CD4-positive, alpha-beta T cell (primary cell): ENCODE measurements at regions not wholly inside any gene's neighbourhood (a gene's known extent, or its start where the extent isn't known, plus 50 kb on each side); places are given as distances from the start of the nearest gene placed in this dataset.

Source experiments
- ATAC-seq: fragments of 200-7000 bp; cut with Tn5 transposase; one replicate; pipeline ENCODE4 v1.10.0; 2022; ENCODE audit warnings: mild to moderate bottlenecking; ENCODE audit not compliant: poor library complexity
- CTCF ChIA-PET: fragments of 350-600 bp; sonication (Branson Sonifier 250); formaldehyde crosslinking; loops from one replicate; lab custom pipeline; 2021; ENCODE audit warnings: antibody characterized with exemption, inconsistent platforms; lab: Charles Lee
- POLR2A ChIA-PET: fragments of 350-600 bp; sonication (Branson Sonifier 250); formaldehyde crosslinking; loops from one replicate; lab custom pipeline; 2021; ENCODE audit warnings: antibody characterized with exemption, inconsistent platforms; lab: Charles Lee
- DNase-seq, 14 experiments: peaks; one replicate each; pipeline ENCODE4 v3.0.0-alpha.2; 2013 to 2020; ENCODE audit warnings: mixed read lengths in 2 of 14
- H3K27ac ChIP-seq, 2 donors: one replicate each; pipeline versions ENCODE4 v1.5.1 to v1.7.0; 2013; ENCODE audit warnings: low read length in 2 of 2, low read depth in 1 of 2, mild to moderate bottlenecking in 1 of 2
- H3K27me3 ChIP-seq, 2 experiments: 1 replicate in 1 of 2; 2 replicates in 1 of 2; pipeline versions ENCODE4 v1.6.1 to v1.7.0; 2013; ENCODE audit warnings: low read length in 2 of 2, control low read depth in 1 of 2, mild to moderate bottlenecking in 1 of 2, moderate library complexity in 1 of 2; ENCODE audit not compliant: insufficient read depth in 2 of 2, control insufficient read depth in 1 of 2
- H3K36me3 ChIP-seq: one replicate; pipeline ENCODE4 v1.6.1; 2013; ENCODE audit warnings: low read length, control low read depth; ENCODE audit not compliant: insufficient read depth
- H3K4me1 ChIP-seq: one replicate; pipeline ENCODE4 v1.6.1; 2013; ENCODE audit warnings: low read length, control low read depth; ENCODE audit not compliant: insufficient read depth
- H3K4me3 ChIP-seq: one replicate; pipeline ENCODE4 v1.5.1; 2013; ENCODE audit warnings: mild to moderate bottlenecking, low read length, moderate library complexity
- H3K9me3 ChIP-seq, 2 experiments: 1 replicate in 1 of 2; 2 replicates in 1 of 2; pipeline versions ENCODE4 v1.6.1 to v1.7.0; 2013; ENCODE audit warnings: low read length in 2 of 2, mild to moderate bottlenecking in 2 of 2, control low read depth in 1 of 2, moderate library complexity in 1 of 2; ENCODE audit not compliant: control insufficient read depth in 1 of 2, insufficient read depth in 1 of 2
- H3K27ac Mint-ChIP-seq: one replicate; pipeline ENCODE4 v1.8.0; 2020; ENCODE audit warnings: mixed read lengths
- H3K27me3 Mint-ChIP-seq: one replicate; pipeline ENCODE4 v1.8.0; 2021; ENCODE audit warnings: mixed read lengths
- H3K36me3 Mint-ChIP-seq: one replicate; pipeline ENCODE4 v1.8.0; 2021; ENCODE audit warnings: low read depth, mixed read lengths
- H3K4me1 Mint-ChIP-seq: one replicate; pipeline ENCODE4 v1.8.0; 2021; ENCODE audit warnings: low read depth, mixed read lengths
- H3K4me3 Mint-ChIP-seq: one replicate; pipeline ENCODE4 v1.8.0; 2020; ENCODE audit warnings: mild to moderate bottlenecking, mixed read lengths
- H3K9me3 Mint-ChIP-seq: one replicate; pipeline ENCODE4 v1.8.0; 2020; ENCODE audit warnings: mixed read lengths
- CTCF ChIP-seq: fragments of 200-600 bp; IDR thresholded peaks from one replicate; pipeline ENCODE4 v1.8.0; 2022; ENCODE audit warnings: antibody characterized with exemption, mild to moderate bottlenecking
- intact Hi-C, 2 experiments: fragments of 100-400 bp; cut with DNase I in 1 of 2; cut with micrococcal nuclease in 1 of 2; formaldehyde crosslinking; loops; one replicate each; pipeline versions ENCODE4 v1.15.1 to v1.9.0; 2023 to 2025; cut with DNase I, micrococcal nuclease

GRCh38 chr5:2670940-2671339 is 80.5 kb downstream of the IRX2 start:
- Histone ChIP-seq H3K9me3 (peaks cover 0 to 40% of the 10 kb centered on the region in 2 experiments), H3K36me3 (no peaks in the 10 kb centered on the region), H3K4me1 (no peaks in the 10 kb centered on the region), H3K4me3 (no peak overlapping the region), H3K27me3 (no peaks in the 10 kb centered on the region), H3K27ac (no peak overlapping the region)
- no peaks in the 10 kb centered on the region for H3K4me1 Mint-ChIP-seq
- no peaks in the 10 kb centered on the region for H3K36me3 Mint-ChIP-seq
- ChIA-PET CTCF (no interaction called here), POLR2A (no interaction called here)
- ATAC-seq (no peak), DNase-seq (no peak)
- no peaks in the 10 kb centered on the region for H3K27me3 Mint-ChIP-seq
- no peak overlapping the region for H3K27ac Mint-ChIP-seq
- H3K9me3 Mint-ChIP-seq, result no peaks in the 10 kb centered on the region
- intact Hi-C loops, result no loop called here
- H3K4me3 Mint-ChIP-seq, result no peak overlapping the region
- no peak for TF ChIP-seq CTCF

- intact Hi-C loops, result no loop called here
- Mint-ChIP-seq H3K4me3 (no peak overlapping the region), H3K4me1 (no peaks in the 10 kb centered on the region), H3K27me3 (no peaks in the 10 kb centered on the region), H3K9me3 (no peaks in the 10 kb centered on the region), H3K27ac (no peak overlapping the region), H3K36me3 (no peaks in the 10 kb centered on the region)
- CTCF ChIA-PET, result no interaction called here
- H3K36me3 ChIP-seq, result no peaks in the 10 kb centered on the region
- no peak for ATAC-seq
- no peak overlapping the region for H3K27ac ChIP-seq
- H3K27me3 ChIP-seq, result no peaks in the 10 kb centered on the region
- peaks cover 0 to 32% of the 10 kb centered on the region in 2 experiments for H3K9me3 ChIP-seq
- no peak overlapping the region for H3K4me3 ChIP-seq
- no peaks in the 10 kb centered on the region for H3K4me1 ChIP-seq
- POLR2A ChIA-PET, result no interaction called here
- TF ChIP-seq CTCF, result no peak
- DNase-seq, result no peak
These were observed 81.6 kb downstream of the IRX2 start for GRCh38 chr5:2669913-2670312.

GRCh38 chr5:2669259-2669658 is 82.2 kb downstream of the IRX2 start:
- H3K36me3 ChIP-seq, result no peaks in the 10 kb centered on the region
- Mint-ChIP-seq H3K4me3 (no peak overlapping the region), H3K4me1 (no peaks in the 10 kb centered on the region), H3K27ac (no peak overlapping the region), H3K9me3 (no peaks in the 10 kb centered on the region), H3K27me3 (peaks cover 6% of the 10 kb centered on the region), H3K36me3 (no peaks in the 10 kb centered on the region)
- ATAC-seq (no peak), DNase-seq (no peak)
- no peak for TF ChIP-seq CTCF
- no peaks in the 10 kb centered on the region for H3K27me3 ChIP-seq
- CTCF ChIA-PET, result no interaction called here
- POLR2A ChIA-PET, result no interaction called here
- no peak overlapping the region for H3K27ac ChIP-seq
- no peak overlapping the region for H3K4me3 ChIP-seq
- intact Hi-C loops, result no loop called here
- H3K4me1 ChIP-seq, result no peaks in the 10 kb centered on the region
- peaks cover 0 to 30% of the 10 kb centered on the region in 2 experiments for H3K9me3 ChIP-seq
